Choroid plexus epithelial cell (primary cell): ENCODE measurements at regions not wholly inside any gene's neighbourhood (a gene's known extent, or its start where the extent isn't known, plus 50 kb on each side); places are given as distances from the start of the nearest gene placed in this dataset.

Experiments used
- DNase-seq: peaks from one replicate; pipeline ENCODE4 v3.0.0-alpha.2; 2010; ENCODE audit warnings: low read depth
- H3K4me3 ChIP-seq: 2 replicates; pipeline ENCODE4 v1.5.1; 2011; ENCODE audit warnings: low read depth, mild to moderate bottlenecking, control low read depth, low read length, moderate library complexity
- TF ChIP-seq, protein P1 (sequence below): conservative IDR thresholded peaks from 2 replicates; pipeline ENCODE4 v1.5.1; 2011; ENCODE audit warnings: low read depth, mild to moderate bottlenecking, control low read depth, inconsistent platforms, low read length, moderate library complexity

- TF ChIP-seq, protein P1, sequence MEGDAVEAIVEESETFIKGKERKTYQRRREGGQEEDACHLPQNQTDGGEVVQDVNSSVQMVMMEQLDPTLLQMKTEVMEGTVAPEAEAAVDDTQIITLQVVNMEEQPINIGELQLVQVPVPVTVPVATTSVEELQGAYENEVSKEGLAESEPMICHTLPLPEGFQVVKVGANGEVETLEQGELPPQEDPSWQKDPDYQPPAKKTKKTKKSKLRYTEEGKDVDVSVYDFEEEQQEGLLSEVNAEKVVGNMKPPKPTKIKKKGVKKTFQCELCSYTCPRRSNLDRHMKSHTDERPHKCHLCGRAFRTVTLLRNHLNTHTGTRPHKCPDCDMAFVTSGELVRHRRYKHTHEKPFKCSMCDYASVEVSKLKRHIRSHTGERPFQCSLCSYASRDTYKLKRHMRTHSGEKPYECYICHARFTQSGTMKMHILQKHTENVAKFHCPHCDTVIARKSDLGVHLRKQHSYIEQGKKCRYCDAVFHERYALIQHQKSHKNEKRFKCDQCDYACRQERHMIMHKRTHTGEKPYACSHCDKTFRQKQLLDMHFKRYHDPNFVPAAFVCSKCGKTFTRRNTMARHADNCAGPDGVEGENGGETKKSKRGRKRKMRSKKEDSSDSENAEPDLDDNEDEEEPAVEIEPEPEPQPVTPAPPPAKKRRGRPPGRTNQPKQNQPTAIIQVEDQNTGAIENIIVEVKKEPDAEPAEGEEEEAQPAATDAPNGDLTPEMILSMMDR = no peak
- H3K4me3 ChIP-seq = no peak overlapping the region
- no peak for DNase-seq
These were observed 683.0 kb downstream of the DSC3 start for GRCh38 chr18:30359521-30359920.

GRCh38 chr18:30358555-30358954, 684.0 kb downstream of the DSC3 start:
- TF ChIP-seq, protein P1 = no peak
- peak; percentile 1 for DNase-seq
- H3K4me3 ChIP-seq = no peak overlapping the region

GRCh38 chr18:30352551-30353168, 689.9 kb downstream of the DSC3 start:
- H3K4me3 ChIP-seq = no peak overlapping the region
- TF ChIP-seq, protein P1 = no peak
- no peak for DNase-seq

DNA sequence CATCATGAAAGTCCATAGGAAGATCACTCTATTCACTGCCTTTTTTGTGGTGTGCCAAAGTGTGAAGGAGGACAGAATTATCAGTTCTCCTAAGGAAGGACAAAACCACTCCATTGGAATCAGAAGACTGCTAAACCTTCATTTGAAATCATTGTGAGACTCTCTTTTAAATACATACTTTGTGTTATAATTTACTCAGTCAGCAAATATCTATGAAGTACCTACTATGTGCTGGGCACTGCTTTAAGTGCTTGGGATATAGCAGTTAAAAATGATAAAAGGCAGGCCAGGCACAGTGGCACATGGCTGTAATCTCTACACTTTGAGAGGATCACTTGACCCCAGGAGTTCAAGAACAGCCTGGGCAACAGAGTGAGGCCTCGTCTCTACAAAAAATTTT, 692.3 kb downstream of the DSC3 start:
- TF ChIP-seq, protein P1 = no peak
- H3K4me3 ChIP-seq = no peak overlapping the region
- no peak for DNase-seq

DNA sequence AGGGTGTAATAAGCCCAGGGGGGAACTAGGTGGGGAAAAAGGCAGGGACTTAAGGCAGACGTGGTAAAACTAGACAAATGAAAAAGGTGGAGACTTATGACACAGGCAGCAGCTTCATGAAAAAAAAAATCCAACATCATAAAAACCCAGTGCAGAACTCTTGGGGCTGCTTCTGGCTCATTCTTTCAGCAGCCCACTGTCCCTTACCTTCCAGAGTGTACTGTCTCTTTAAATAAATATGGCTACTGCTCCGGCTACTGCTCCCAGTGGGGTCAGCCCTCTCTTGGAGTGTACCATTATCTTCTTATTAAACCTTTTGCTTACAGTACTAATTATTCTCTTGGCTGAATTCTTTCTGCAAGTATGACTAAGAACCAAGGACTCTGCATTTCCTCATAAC, 699.5 kb downstream of the DSC3 start:
- TF ChIP-seq, protein P1 = no peak
- no peak overlapping the region for H3K4me3 ChIP-seq
- DNase-seq = no peak

DNA sequence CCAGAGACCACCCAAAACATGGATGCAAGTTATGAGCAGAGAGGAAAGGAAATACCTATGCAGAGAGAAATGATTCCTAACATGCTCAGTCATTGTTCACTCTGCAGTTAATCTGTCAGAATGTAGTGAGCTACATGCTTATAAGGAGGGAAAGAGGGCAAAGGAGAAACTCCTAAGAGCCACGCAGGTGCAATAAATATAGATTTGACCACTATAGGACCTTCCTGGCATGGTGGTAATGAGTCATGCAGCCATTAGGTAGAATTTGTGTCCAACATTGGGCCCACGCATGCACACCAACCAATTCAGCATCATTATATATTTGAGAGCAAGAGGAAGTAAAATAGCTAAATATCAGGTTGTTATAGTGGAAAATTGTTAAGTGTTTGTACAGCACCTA, 699.9 kb downstream of the DSC3 start:
- no peak overlapping the region for H3K4me3 ChIP-seq
- TF ChIP-seq, protein P1 = no peak
- DNase-seq = no peak

DNA sequence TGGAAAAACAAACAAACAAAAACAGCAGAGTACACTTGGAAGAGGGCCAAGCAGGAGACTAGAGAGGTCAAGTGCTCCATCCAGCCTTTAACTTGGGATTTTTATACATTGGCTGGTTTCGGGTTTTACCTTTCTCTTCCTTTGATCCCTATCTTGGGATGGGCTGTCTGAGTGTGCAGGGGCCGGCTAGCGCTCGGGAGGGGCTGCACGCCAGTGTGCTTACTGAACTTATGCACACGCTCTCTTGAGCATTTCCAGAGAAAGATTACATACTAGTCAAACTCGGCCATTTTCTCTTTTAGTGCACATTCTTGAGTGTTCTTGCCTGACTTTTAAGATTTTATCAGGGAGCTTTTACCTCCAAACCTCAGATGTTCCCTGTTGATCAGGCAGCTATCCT, 707.8 kb downstream of the DSC3 start:
- DNase-seq = no peak
- TF ChIP-seq, protein P1 = no peak

More for the DNA sequence above, 707.8 kb downstream of the DSC3 start:
- H3K4me3 ChIP-seq = no peak overlapping the region
